Nephron (organoid): ENCODE measurements at regions not wholly inside any gene's neighbourhood (a gene's known extent, or its start where the extent isn't known, plus 50 kb on each side); places are given as distances from the start of the nearest gene placed in this dataset.

Experiments used
- H3K27ac Mint-ChIP-seq, 3 experiments: 2 replicates each; pipeline ENCODE4 v1.8.0; 2020; ENCODE audit warnings: mixed read lengths in 3 of 3, mild to moderate bottlenecking in 2 of 3, moderate library complexity in 1 of 3
- H3K27me3 Mint-ChIP-seq: 2 replicates; pipeline ENCODE4 v1.8.0; 2021; ENCODE audit warnings: low read depth, mild to moderate bottlenecking, moderate library complexity, mixed read lengths
- H3K36me3 Mint-ChIP-seq: 2 replicates; pipeline ENCODE4 v1.8.0; 2020; ENCODE audit warnings: low read depth, mixed read lengths
- H3K4me1 Mint-ChIP-seq: 2 replicates; pipeline ENCODE4 v1.8.0; 2020; ENCODE audit warnings: mixed read lengths
- H3K4me3 Mint-ChIP-seq, 3 experiments: 2 replicates each; pipeline ENCODE4 v1.8.0; 2020; ENCODE audit warnings: mild to moderate bottlenecking in 3 of 3, mixed read lengths in 3 of 3, moderate library complexity in 2 of 3
- H3K9me3 Mint-ChIP-seq: 2 replicates; pipeline ENCODE4 v1.8.0; 2020; ENCODE audit warnings: mixed read lengths
- CTCF ChIP-seq, 3 experiments: fragments of 200-600 bp; sonication (generic); IDR thresholded peaks; one replicate each; pipeline ENCODE4 v1.5.0; 2021; ENCODE audit warnings: antibody characterized with exemption in 3 of 3; ENCODE audit not compliant: unreplicated experiment in 3 of 3

GRCh38 chr20:48171071-48171470 is 385.8 kb upstream of the SULF2 start:
- H3K36me3 Mint-ChIP-seq = no peaks in the 10 kb centered on the region
- no peak overlapping the region for H3K4me3 Mint-ChIP-seq
- no peak overlapping the region for H3K27ac Mint-ChIP-seq
- peaks cover 31% of the 10 kb centered on the region for H3K27me3 Mint-ChIP-seq
- H3K9me3 Mint-ChIP-seq = peaks cover 6% of the 10 kb centered on the region
- H3K4me1 Mint-ChIP-seq = peaks cover 52% of the 10 kb centered on the region
- TF ChIP-seq CTCF (IDR thresholded peaks at IDR 0.05; ENCODE audit: unreplicated experiment in 3 of 3) = no peak

- TF ChIP-seq CTCF (IDR thresholded peaks at IDR 0.05; ENCODE audit: unreplicated experiment in 3 of 3) = no peak
- Mint-ChIP-seq H3K4me1 (peaks cover 52% of the 10 kb centered on the region), H3K9me3 (peaks cover 6% of the 10 kb centered on the region), H3K4me3 (no peak overlapping the region), H3K36me3 (no peaks in the 10 kb centered on the region), H3K27ac (peak overlapping the region in 1 of 3 experiments; percentile 7), H3K27me3 (peaks cover 34% of the 10 kb centered on the region)
Observed at GRCh38 chr20:48170625-48171024, 385.3 kb upstream of the SULF2 start.

GRCh38 chr20:48169650-48170225 is 384.5 kb upstream of the SULF2 start:
- Mint-ChIP-seq H3K27ac (peak overlapping the region in 2 of 3 experiments; percentile 7 to 31), H3K36me3 (no peaks in the 10 kb centered on the region), H3K9me3 (peaks cover 6% of the 10 kb centered on the region), H3K4me3 (no peak overlapping the region), H3K4me1 (peaks cover 61% of the 10 kb centered on the region), H3K27me3 (peaks cover 40% of the 10 kb centered on the region)
- no peak for TF ChIP-seq CTCF (IDR thresholded peaks at IDR 0.05; ENCODE audit: unreplicated experiment in 3 of 3)

- Mint-ChIP-seq H3K4me3 (no peak overlapping the region), H3K27me3 (peaks cover 32% of the 10 kb centered on the region), H3K4me1 (peaks cover 61% of the 10 kb centered on the region), H3K27ac (peak overlapping the region in 2 of 3 experiments; percentile 11 to 17), H3K9me3 (no peaks in the 10 kb centered on the region), H3K36me3 (no peaks in the 10 kb centered on the region)
- no peak for TF ChIP-seq CTCF (IDR thresholded peaks at IDR 0.05; ENCODE audit: unreplicated experiment in 3 of 3)
Observed at GRCh38 chr20:48166082-48166835, 381.0 kb upstream of the SULF2 start.

- H3K27me3 Mint-ChIP-seq = peaks cover 26% of the 10 kb centered on the region
- peak overlapping the region in 2 of 3 experiments; percentile 36 to 55 for H3K27ac Mint-ChIP-seq
- H3K4me1 Mint-ChIP-seq = peaks cover 53% of the 10 kb centered on the region
- no peaks in the 10 kb centered on the region for H3K9me3 Mint-ChIP-seq
- TF ChIP-seq CTCF (IDR thresholded peaks at IDR 0.05; ENCODE audit: unreplicated experiment in 3 of 3) = no peak
- no peaks in the 10 kb centered on the region for H3K36me3 Mint-ChIP-seq
- H3K4me3 Mint-ChIP-seq = peak overlapping the region in 1 of 3 experiments; percentile 15
Observed at GRCh38 chr20:48165401-48165685, 380.1 kb upstream of the SULF2 start.
